Astrocyte (in vitro differentiated cells and primary cell): ENCODE measurements at regions not wholly inside any gene's neighbourhood (a gene's known extent, or its start where the extent isn't known, plus 50 kb on each side); places are given as distances from the start of the nearest gene placed in this dataset.

Source experiments
- DNase-seq: peaks from one replicate; pipeline ENCODE4 v3.0.0-alpha.2; 2010; ENCODE audit warnings: low read depth
- FAIRE-seq: peaks from 2 replicates; lab custom pipeline; 2011; peaks lifted over from hg19 to GRCh38; lab: Jason Lieb, UNC
- H2AFZ ChIP-seq: 2 replicates; pipeline ENCODE4 v1.6.0; 2012; ENCODE audit warnings: low read depth, low read length, inconsistent platforms
- H3K27ac ChIP-seq: 2 replicates; pipeline ENCODE4 v1.5.1; 2011; ENCODE audit warnings: low read depth, low read length, inconsistent platforms
- H3K27me3 ChIP-seq: 2 replicates; pipeline ENCODE4 v1.6.0; 2011; ENCODE audit warnings: low read length, inconsistent platforms; ENCODE audit not compliant: insufficient read depth
- H3K36me3 ChIP-seq: 2 replicates; pipeline ENCODE4 v1.5.1; 2011; ENCODE audit warnings: low read length, inconsistent platforms; ENCODE audit not compliant: insufficient read depth
- H3K4me1 ChIP-seq: 2 replicates; pipeline ENCODE4 v1.5.1; 2011; ENCODE audit warnings: low read length, inconsistent platforms; ENCODE audit not compliant: insufficient read depth
- H3K4me2 ChIP-seq: 2 replicates; pipeline ENCODE4 v1.6.0; 2012; ENCODE audit warnings: low read length, inconsistent platforms
- H3K4me3 ChIP-seq: 2 replicates; pipeline ENCODE4 v1.5.1; 2011; ENCODE audit warnings: low read depth, mild to moderate bottlenecking, low read length, inconsistent platforms; ENCODE audit not compliant: insufficient read depth
- H3K79me2 ChIP-seq: 2 replicates; pipeline ENCODE4 v1.6.0; 2012; ENCODE audit warnings: mild to moderate bottlenecking, low read length, inconsistent platforms; ENCODE audit not compliant: insufficient read depth
- H3K9ac ChIP-seq: 2 replicates; pipeline ENCODE4 v1.6.0; 2012; ENCODE audit warnings: mild to moderate bottlenecking, low read length, inconsistent platforms
- H3K9me3 ChIP-seq: 2 replicates; pipeline ENCODE4 v1.5.1; 2012; ENCODE audit warnings: low read depth, mild to moderate bottlenecking, low read length, inconsistent platforms; ENCODE audit not compliant: insufficient read depth
- H4K20me1 ChIP-seq: 2 replicates; pipeline ENCODE4 v1.6.0; 2012; ENCODE audit warnings: low read length, inconsistent platforms; ENCODE audit not compliant: insufficient read depth
- H3K27ac Mint-ChIP-seq: one replicate; pipeline ENCODE4 v1.8.0; 2021; ENCODE audit warnings: mild to moderate bottlenecking, mixed read lengths; ENCODE audit not compliant: unreplicated experiment
- H3K27me3 Mint-ChIP-seq: one replicate; pipeline ENCODE4 v1.8.0; 2021; ENCODE audit warnings: low read depth, mixed read lengths; ENCODE audit not compliant: unreplicated experiment
- H3K36me3 Mint-ChIP-seq: one replicate; pipeline ENCODE4 v1.8.0; 2021; ENCODE audit warnings: low read depth, mixed read lengths; ENCODE audit not compliant: unreplicated experiment
- H3K4me1 Mint-ChIP-seq: one replicate; pipeline ENCODE4 v1.8.0; 2021; ENCODE audit warnings: low read depth, mixed read lengths; ENCODE audit not compliant: unreplicated experiment
- H3K4me3 Mint-ChIP-seq: one replicate; pipeline ENCODE4 v1.8.0; 2021; ENCODE audit warnings: mild to moderate bottlenecking, moderate library complexity, mixed read lengths; ENCODE audit not compliant: unreplicated experiment
- H3K9me3 Mint-ChIP-seq: one replicate; pipeline ENCODE4 v1.8.0; 2021; ENCODE audit warnings: mild to moderate bottlenecking, mixed read lengths; ENCODE audit not compliant: unreplicated experiment
- EZH2 ChIP-seq: IDR thresholded peaks from 2 replicates; pipeline ENCODE4 v1.6.1; 2012; ENCODE audit warnings: mild to moderate bottlenecking, low read length, inconsistent platforms; ENCODE audit not compliant: insufficient read depth
- TF ChIP-seq, protein P1 (sequence below): IDR thresholded peaks from 2 replicates; pipeline ENCODE4 v1.5.1; 2011; ENCODE audit warnings: low read depth, mild to moderate bottlenecking, inconsistent platforms, low read length, moderate library complexity; ENCODE audit not compliant: insufficient read depth

- TF ChIP-seq, protein P1, sequence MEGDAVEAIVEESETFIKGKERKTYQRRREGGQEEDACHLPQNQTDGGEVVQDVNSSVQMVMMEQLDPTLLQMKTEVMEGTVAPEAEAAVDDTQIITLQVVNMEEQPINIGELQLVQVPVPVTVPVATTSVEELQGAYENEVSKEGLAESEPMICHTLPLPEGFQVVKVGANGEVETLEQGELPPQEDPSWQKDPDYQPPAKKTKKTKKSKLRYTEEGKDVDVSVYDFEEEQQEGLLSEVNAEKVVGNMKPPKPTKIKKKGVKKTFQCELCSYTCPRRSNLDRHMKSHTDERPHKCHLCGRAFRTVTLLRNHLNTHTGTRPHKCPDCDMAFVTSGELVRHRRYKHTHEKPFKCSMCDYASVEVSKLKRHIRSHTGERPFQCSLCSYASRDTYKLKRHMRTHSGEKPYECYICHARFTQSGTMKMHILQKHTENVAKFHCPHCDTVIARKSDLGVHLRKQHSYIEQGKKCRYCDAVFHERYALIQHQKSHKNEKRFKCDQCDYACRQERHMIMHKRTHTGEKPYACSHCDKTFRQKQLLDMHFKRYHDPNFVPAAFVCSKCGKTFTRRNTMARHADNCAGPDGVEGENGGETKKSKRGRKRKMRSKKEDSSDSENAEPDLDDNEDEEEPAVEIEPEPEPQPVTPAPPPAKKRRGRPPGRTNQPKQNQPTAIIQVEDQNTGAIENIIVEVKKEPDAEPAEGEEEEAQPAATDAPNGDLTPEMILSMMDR = no peak
- Mint-ChIP-seq H3K36me3 (no peaks in the 10 kb centered on the region), H3K4me1 (peaks cover 16% of the 10 kb centered on the region), H3K9me3 (no peaks in the 10 kb centered on the region), H3K27ac (no peak overlapping the region), H3K4me3 (no peak overlapping the region), H3K27me3 (no peaks in the 10 kb centered on the region)
- no peaks in the 10 kb centered on the region for H3K27me3 ChIP-seq
- peaks cover 10% of the 10 kb centered on the region for H3K4me1 ChIP-seq
- no peaks in the 10 kb centered on the region for H4K20me1 ChIP-seq
- no peaks in the 10 kb centered on the region for H3K36me3 ChIP-seq
- H3K4me2 ChIP-seq = no peak overlapping the region
- FAIRE-seq (no peak), DNase-seq (no peak)
- H3K27ac ChIP-seq = no peak overlapping the region
- no peak overlapping the region for H3K9ac ChIP-seq
- H2AFZ ChIP-seq = no peak overlapping the region
- H3K79me2 ChIP-seq = no peaks in the 10 kb centered on the region
- no peaks in the 10 kb centered on the region for H3K9me3 ChIP-seq
- H3K4me3 ChIP-seq = no peak overlapping the region
Observed at GRCh38 chr12:92299744-92300143, 154.1 kb upstream of the BTG1 start.

DNA sequence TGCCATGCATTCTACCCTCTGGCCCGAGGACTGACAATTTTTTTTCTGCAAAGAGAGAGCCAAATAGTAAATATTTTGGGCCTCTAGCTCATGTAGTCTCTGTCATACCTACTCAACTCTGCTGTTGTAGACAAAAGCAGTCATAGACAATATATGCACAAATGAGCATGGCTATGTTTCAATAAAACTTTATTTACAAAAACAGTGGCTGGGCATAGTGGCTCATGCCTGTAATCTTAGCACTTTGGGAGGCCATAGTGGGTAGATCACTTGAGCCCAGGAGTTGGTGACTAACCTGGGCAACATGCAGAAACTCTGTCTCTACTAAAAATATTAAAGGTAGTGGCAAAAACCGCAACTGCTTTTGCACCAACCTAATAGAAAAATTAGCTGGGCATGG, 153.7 kb upstream of the BTG1 start:
- Histone ChIP-seq H3K4me3 (no peak overlapping the region), H3K4me2 (no peak overlapping the region), H3K79me2 (no peaks in the 10 kb centered on the region), H4K20me1 (no peaks in the 10 kb centered on the region), H3K27me3 (no peaks in the 10 kb centered on the region), H3K36me3 (no peaks in the 10 kb centered on the region), H3K9ac (no peak overlapping the region), H3K9me3 (no peaks in the 10 kb centered on the region), H3K4me1 (peaks cover 10% of the 10 kb centered on the region), H3K27ac (no peak overlapping the region), H2AFZ (no peak overlapping the region)
- Mint-ChIP-seq H3K4me3 (no peak overlapping the region), H3K27me3 (no peaks in the 10 kb centered on the region), H3K36me3 (no peaks in the 10 kb centered on the region), H3K9me3 (no peaks in the 10 kb centered on the region), H3K27ac (no peak overlapping the region), H3K4me1 (peaks cover 16% of the 10 kb centered on the region)
- no peak for DNase-seq
- TF ChIP-seq, protein P1 = no peak
- no peak for TF ChIP-seq EZH2
- FAIRE-seq = no peak

DNA sequence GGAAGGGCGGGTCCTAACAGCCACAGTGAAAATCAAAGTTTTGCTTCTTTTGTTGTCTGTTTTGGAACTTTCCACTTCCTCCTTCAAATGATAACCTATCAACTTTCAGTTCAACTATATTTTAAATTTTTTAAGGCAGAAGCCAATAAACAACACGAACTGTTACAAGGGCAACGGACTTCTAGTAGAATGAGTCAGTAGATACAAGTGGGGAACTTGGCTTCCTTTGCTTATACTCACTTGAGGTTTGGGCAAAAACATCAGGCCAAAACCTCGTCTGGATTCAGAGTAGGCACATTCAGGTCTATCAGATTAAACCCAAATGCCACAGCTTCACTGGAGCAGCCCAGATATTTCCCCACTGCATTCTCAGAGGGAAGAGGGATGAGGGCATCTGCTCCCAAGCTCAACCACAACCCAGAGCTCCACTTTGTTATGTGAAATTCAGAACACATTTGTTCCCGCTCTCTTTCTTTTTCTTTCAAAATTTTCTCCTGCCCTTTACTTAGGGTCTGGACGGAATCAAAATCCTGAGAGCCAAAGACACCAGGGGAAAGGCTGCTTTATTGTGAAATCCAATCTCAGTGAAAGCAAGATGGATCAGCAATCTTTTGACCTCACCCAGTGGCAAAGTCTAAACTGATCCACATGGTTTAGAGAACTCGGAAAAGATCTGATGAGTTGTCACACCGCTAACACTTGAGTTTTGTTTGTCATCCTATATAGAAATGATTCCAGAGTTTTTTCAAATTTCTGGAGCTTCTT, 152.5 kb upstream of the BTG1 start:
- Mint-ChIP-seq H3K4me1 (peaks cover 15% of the 10 kb centered on the region), H3K27ac (no peak overlapping the region), H3K27me3 (no peaks in the 10 kb centered on the region), H3K9me3 (no peaks in the 10 kb centered on the region), H3K4me3 (no peak overlapping the region), H3K36me3 (no peaks in the 10 kb centered on the region)
- Histone ChIP-seq H3K9me3 (no peaks in the 10 kb centered on the region), H3K27ac (no peak overlapping the region), H3K4me2 (no peak overlapping the region), H4K20me1 (no peaks in the 10 kb centered on the region), H3K4me1 (peaks cover 10% of the 10 kb centered on the region), H3K79me2 (no peaks in the 10 kb centered on the region), H3K27me3 (no peaks in the 10 kb centered on the region), H3K9ac (no peak overlapping the region), H2AFZ (no peak overlapping the region), H3K36me3 (no peaks in the 10 kb centered on the region), H3K4me3 (no peak overlapping the region)
- TF ChIP-seq, protein P1 = no peak
- TF ChIP-seq EZH2 = no peak
- DNase-seq = peak; percentile 94
- FAIRE-seq = peak; percentile 32
